ENCODE measurements at regions not wholly inside any gene's neighbourhood (a gene's known extent, or its start where the extent isn't known, plus 50 kb on each side); places are given as distances from the start of the nearest gene placed in this dataset.

DNA sequence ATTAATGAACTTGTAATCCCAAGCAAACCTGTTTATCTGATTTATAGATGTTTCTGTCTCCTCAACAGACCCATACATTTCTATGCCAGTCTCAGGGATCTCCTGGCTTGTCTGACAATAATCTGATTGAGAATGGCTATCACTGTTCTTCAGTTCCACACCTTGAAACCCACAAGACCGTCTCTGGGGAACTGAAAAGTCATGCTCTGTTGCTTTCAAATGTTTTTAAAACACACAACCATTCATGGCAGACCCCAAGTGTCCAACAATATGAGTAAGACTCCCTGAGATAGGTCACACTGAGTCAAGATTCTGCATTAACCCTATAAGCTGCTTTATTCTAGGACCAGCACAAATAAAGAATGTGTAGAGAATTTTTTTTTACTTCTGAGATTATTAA is 611.2 kb upstream of the PLXNA2 start:
- no peak overlapping the region for H3K4me2 ChIP-seq (ENCODE audit: low read length)
- no peak overlapping the region for H3K9ac ChIP-seq (ENCODE audit: low read length)
- no peaks in the 10 kb centered on the region for H3K9me3 ChIP-seq (ENCODE audit: low read length)
- TF ChIP-seq RAD21 (conservative IDR thresholded peaks at IDR 0.05), result no peak
- no peak for TF ChIP-seq EZH2 (IDR thresholded peaks at IDR 0.05; ENCODE audit: borderline replicate concordance, insufficient read depth, low read length, poor library complexity, severe bottlenecking)
- TF ChIP-seq MXI1 (conservative IDR thresholded peaks at IDR 0.05; ENCODE audit: poor library complexity, severe bottlenecking), result no peak
- TF ChIP-seq POLR2AphosphoS5 (IDR thresholded peaks at IDR 0.05), result no peak
- no peak for TF ChIP-seq TAF1 (IDR thresholded peaks at IDR 0.05; ENCODE audit: low read depth)
- no peak for TF ChIP-seq EP300 (conservative IDR thresholded peaks at IDR 0.05; ENCODE audit: poor library complexity, severe bottlenecking)
- no peak for TF ChIP-seq SMC3 (conservative IDR thresholded peaks at IDR 0.05; ENCODE audit: poor library complexity)
- TF ChIP-seq, protein P1, sequence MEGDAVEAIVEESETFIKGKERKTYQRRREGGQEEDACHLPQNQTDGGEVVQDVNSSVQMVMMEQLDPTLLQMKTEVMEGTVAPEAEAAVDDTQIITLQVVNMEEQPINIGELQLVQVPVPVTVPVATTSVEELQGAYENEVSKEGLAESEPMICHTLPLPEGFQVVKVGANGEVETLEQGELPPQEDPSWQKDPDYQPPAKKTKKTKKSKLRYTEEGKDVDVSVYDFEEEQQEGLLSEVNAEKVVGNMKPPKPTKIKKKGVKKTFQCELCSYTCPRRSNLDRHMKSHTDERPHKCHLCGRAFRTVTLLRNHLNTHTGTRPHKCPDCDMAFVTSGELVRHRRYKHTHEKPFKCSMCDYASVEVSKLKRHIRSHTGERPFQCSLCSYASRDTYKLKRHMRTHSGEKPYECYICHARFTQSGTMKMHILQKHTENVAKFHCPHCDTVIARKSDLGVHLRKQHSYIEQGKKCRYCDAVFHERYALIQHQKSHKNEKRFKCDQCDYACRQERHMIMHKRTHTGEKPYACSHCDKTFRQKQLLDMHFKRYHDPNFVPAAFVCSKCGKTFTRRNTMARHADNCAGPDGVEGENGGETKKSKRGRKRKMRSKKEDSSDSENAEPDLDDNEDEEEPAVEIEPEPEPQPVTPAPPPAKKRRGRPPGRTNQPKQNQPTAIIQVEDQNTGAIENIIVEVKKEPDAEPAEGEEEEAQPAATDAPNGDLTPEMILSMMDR (IDR thresholded peaks at IDR 0.05; ENCODE audit: poor library complexity, severe bottlenecking), result no peak
- TF ChIP-seq, protein P2, sequence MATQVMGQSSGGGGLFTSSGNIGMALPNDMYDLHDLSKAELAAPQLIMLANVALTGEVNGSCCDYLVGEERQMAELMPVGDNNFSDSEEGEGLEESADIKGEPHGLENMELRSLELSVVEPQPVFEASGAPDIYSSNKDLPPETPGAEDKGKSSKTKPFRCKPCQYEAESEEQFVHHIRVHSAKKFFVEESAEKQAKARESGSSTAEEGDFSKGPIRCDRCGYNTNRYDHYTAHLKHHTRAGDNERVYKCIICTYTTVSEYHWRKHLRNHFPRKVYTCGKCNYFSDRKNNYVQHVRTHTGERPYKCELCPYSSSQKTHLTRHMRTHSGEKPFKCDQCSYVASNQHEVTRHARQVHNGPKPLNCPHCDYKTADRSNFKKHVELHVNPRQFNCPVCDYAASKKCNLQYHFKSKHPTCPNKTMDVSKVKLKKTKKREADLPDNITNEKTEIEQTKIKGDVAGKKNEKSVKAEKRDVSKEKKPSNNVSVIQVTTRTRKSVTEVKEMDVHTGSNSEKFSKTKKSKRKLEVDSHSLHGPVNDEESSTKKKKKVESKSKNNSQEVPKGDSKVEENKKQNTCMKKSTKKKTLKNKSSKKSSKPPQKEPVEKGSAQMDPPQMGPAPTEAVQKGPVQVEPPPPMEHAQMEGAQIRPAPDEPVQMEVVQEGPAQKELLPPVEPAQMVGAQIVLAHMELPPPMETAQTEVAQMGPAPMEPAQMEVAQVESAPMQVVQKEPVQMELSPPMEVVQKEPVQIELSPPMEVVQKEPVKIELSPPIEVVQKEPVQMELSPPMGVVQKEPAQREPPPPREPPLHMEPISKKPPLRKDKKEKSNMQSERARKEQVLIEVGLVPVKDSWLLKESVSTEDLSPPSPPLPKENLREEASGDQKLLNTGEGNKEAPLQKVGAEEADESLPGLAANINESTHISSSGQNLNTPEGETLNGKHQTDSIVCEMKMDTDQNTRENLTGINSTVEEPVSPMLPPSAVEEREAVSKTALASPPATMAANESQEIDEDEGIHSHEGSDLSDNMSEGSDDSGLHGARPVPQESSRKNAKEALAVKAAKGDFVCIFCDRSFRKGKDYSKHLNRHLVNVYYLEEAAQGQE (IDR thresholded peaks at IDR 0.05; ENCODE audit: borderline replicate concordance), result no peak
- H3K27ac ChIP-seq (ENCODE audit: low read length), result no peak overlapping the region
- no peaks in the 10 kb centered on the region for H4K20me1 ChIP-seq (ENCODE audit: insufficient read depth)
- H3K36me3 ChIP-seq (ENCODE audit: insufficient read depth, low read length), result no peaks in the 10 kb centered on the region
- H3K79me2 ChIP-seq (replicated peaks; ENCODE audit: insufficient read depth, low read length), result no peaks in the 10 kb centered on the region
- no peaks in the 10 kb centered on the region for H3F3A ChIP-seq (ENCODE audit: insufficient read depth, low read length, poor library complexity, severe bottlenecking)
- no peak overlapping the region for H3K4me3 ChIP-seq (ENCODE audit: low read length)
- H3K9me2 ChIP-seq (ENCODE audit: insufficient read depth, low read length), result no peaks in the 10 kb centered on the region
- no peak overlapping the region for H2AFZ ChIP-seq (ENCODE audit: low read depth, low read length)
- no peaks in the 10 kb centered on the region for H3K27me3 ChIP-seq (ENCODE audit: insufficient read depth, low read depth, low read length)

DNA sequence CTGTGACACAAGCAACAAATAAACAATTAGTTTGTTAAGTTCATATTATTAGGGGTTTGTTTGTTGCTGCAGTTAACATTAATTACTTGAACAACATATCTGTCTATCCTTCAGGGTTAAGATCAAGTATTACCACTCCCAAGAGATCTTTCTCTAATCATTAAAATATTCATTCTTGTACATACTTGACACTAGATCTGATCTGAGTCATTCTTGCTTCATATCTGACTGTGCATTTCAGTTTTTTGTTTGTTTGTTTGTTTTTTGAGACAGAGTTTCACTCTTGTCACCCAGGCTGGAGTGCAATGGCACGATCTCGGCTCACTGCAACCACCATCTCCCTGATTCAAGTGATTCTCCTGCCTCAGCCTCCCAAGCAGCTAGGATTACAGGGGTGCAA is 613.3 kb upstream of the PLXNA2 start:
- H2AFZ ChIP-seq (ENCODE audit: low read depth, low read length), result no peak overlapping the region
- H3K27ac ChIP-seq (ENCODE audit: low read length), result no peak overlapping the region
- TF ChIP-seq EZH2 (IDR thresholded peaks at IDR 0.05; ENCODE audit: borderline replicate concordance, insufficient read depth, low read length, poor library complexity, severe bottlenecking) (no peak), TAF1 (IDR thresholded peaks at IDR 0.05; ENCODE audit: low read depth) (no peak), MXI1 (conservative IDR thresholded peaks at IDR 0.05; ENCODE audit: poor library complexity, severe bottlenecking) (no peak), POLR2AphosphoS5 (IDR thresholded peaks at IDR 0.05) (no peak), EP300 (conservative IDR thresholded peaks at IDR 0.05; ENCODE audit: poor library complexity, severe bottlenecking) (no peak), RAD21 (conservative IDR thresholded peaks at IDR 0.05) (no peak), SMC3 (conservative IDR thresholded peaks at IDR 0.05; ENCODE audit: poor library complexity) (no peak)
- TF ChIP-seq, protein P2 (IDR thresholded peaks at IDR 0.05; ENCODE audit: borderline replicate concordance), result no peak
- TF ChIP-seq, protein P1 (IDR thresholded peaks at IDR 0.05; ENCODE audit: poor library complexity, severe bottlenecking), result no peak
- H3K79me2 ChIP-seq (replicated peaks; ENCODE audit: insufficient read depth, low read length), result no peaks in the 10 kb centered on the region
- no peak overlapping the region for H3K4me3 ChIP-seq (ENCODE audit: low read length)
- H3F3A ChIP-seq (ENCODE audit: insufficient read depth, low read length, poor library complexity, severe bottlenecking), result no peaks in the 10 kb centered on the region
- no peaks in the 10 kb centered on the region for H3K27me3 ChIP-seq (ENCODE audit: insufficient read depth, low read depth, low read length)
- H3K36me3 ChIP-seq (ENCODE audit: insufficient read depth, low read length), result no peaks in the 10 kb centered on the region
- no peak overlapping the region for H3K9ac ChIP-seq (ENCODE audit: low read length)
- no peaks in the 10 kb centered on the region for H4K20me1 ChIP-seq (ENCODE audit: insufficient read depth)
- no peaks in the 10 kb centered on the region for H3K9me3 ChIP-seq (ENCODE audit: low read length)
- no peaks in the 10 kb centered on the region for H3K9me2 ChIP-seq (ENCODE audit: insufficient read depth, low read length)
- no peak overlapping the region for H3K4me2 ChIP-seq (ENCODE audit: low read length)
